Loucy (cell line): ENCODE measurements at regions not wholly inside any gene's neighbourhood (a gene's known extent, or its start where the extent isn't known, plus 50 kb on each side); places are given as distances from the start of the nearest gene placed in this dataset.

ENCODE experiments used
- H2AFZ ChIP-seq: fragments of 200-600 bp; sonication (generic); 2 replicates; pipeline ENCODE4 v1.6.0; 2016; ENCODE audit warnings: antibody characterized with exemption, mild to moderate bottlenecking, low read length, moderate library complexity
- H3F3A ChIP-seq: fragments of 200-600 bp; 2 replicates; pipeline ENCODE4 v1.6.0; 2016; ENCODE audit warnings: antibody characterized with exemption, low read depth, mild to moderate bottlenecking
- H3K27me3 ChIP-seq: fragments of 200-600 bp; sonication (generic); 2 replicates; pipeline ENCODE4 v1.6.1; 2014; ENCODE audit warnings: low read length, mild to moderate bottlenecking; ENCODE audit not compliant: insufficient read depth, poor library complexity, severe bottlenecking
- H3K36me3 ChIP-seq: fragments of 200-600 bp; sonication (generic); 2 replicates; pipeline ENCODE4 v1.6.1; 2016; ENCODE audit warnings: low read length; ENCODE audit not compliant: insufficient read depth
- H3K4me1 ChIP-seq: fragments of 200-600 bp; sonication (generic); 2 replicates; pipeline ENCODE4 v1.5.1; 2014; ENCODE audit warnings: low read length, mild to moderate bottlenecking; ENCODE audit not compliant: insufficient read depth, poor library complexity, severe bottlenecking
- H3K4me2 ChIP-seq: fragments of 200-600 bp; sonication (generic); 2 replicates; pipeline ENCODE4 v1.6.0; 2014; ENCODE audit warnings: antibody characterized with exemption, low read length, low read depth, mild to moderate bottlenecking; ENCODE audit not compliant: poor library complexity, severe bottlenecking
- H3K4me3 ChIP-seq: fragments of 200-600 bp; sonication (generic); 2 replicates; pipeline ENCODE4 v1.5.1; 2014; ENCODE audit warnings: low read length, mild to moderate bottlenecking, mixed read lengths; ENCODE audit not compliant: poor library complexity, severe bottlenecking
- H3K79me2 ChIP-seq: fragments of 200-600 bp; sonication (generic); 2 replicates; pipeline ENCODE4 v1.6.1; 2014; ENCODE audit warnings: low read length; ENCODE audit not compliant: insufficient read depth
- H3K9ac ChIP-seq: fragments of 200-600 bp; sonication (generic); 2 replicates; pipeline ENCODE4 v1.6.0; 2014; ENCODE audit warnings: mild to moderate bottlenecking, low read depth, low read length, moderate library complexity; ENCODE audit not compliant: poor library complexity, severe bottlenecking
- H3K9me2 ChIP-seq: fragments of 200-600 bp; sonication (generic); replicated peaks from 2 replicates; pipeline ENCODE4 v1.6.1; 2016; ENCODE audit warnings: low read depth, low read length, mixed read lengths
- H3K9me3 ChIP-seq: fragments of 200-600 bp; sonication (generic); 2 replicates; pipeline ENCODE4 v1.6.1; 2014; ENCODE audit warnings: mild to moderate bottlenecking, antibody characterized with exemption, low read length, low read depth; ENCODE audit not compliant: insufficient read depth
- H4K20me1 ChIP-seq: fragments of 200-600 bp; sonication (generic); 2 replicates; pipeline ENCODE4 v1.6.0; 2014; ENCODE audit warnings: antibody characterized with exemption, low read length, mild to moderate bottlenecking; ENCODE audit not compliant: insufficient read depth, poor library complexity, severe bottlenecking
- EZH2phosphoT487 ChIP-seq: fragments of 200-600 bp; IDR thresholded peaks from 2 replicates; pipeline ENCODE4 v1.6.1; 2018; ENCODE audit warnings: antibody characterized with exemption, mild to moderate bottlenecking, moderate library complexity, borderline replicate concordance
- TF ChIP-seq, protein P1 (sequence below): fragments of 200-600 bp; sonication (generic); conservative IDR thresholded peaks from 2 replicates; pipeline ENCODE4 v1.5.1; 2014; ENCODE audit warnings: mild to moderate bottlenecking, antibody characterized with exemption, low read length

DNA sequence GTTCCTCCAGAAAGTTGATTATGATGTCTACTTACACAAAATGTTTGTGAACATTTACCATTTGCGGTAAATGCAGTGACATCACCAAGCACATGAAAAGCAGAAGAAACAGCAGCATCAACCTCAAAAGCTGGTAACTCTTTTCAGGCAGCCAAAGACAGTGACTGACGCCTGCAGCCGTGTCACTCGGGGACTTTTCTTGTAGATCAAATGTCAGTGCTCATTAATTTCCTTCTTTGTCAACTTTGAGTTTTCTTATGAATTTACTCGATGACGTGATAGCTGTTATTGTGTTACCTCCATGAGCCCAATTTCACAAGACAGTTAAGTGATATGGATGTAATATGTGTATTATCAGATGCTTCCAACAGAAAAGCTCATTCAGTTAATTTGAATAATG lies 92.5 kb downstream of the RIPK4 start:
- H3K36me3 ChIP-seq, result no peaks in the 10 kb centered on the region
- H3K4me3 ChIP-seq, result no peak overlapping the region
- H3K27me3 ChIP-seq, result no peaks in the 10 kb centered on the region
- no peaks in the 10 kb centered on the region for H3K9me2 ChIP-seq
- TF ChIP-seq, protein P1, sequence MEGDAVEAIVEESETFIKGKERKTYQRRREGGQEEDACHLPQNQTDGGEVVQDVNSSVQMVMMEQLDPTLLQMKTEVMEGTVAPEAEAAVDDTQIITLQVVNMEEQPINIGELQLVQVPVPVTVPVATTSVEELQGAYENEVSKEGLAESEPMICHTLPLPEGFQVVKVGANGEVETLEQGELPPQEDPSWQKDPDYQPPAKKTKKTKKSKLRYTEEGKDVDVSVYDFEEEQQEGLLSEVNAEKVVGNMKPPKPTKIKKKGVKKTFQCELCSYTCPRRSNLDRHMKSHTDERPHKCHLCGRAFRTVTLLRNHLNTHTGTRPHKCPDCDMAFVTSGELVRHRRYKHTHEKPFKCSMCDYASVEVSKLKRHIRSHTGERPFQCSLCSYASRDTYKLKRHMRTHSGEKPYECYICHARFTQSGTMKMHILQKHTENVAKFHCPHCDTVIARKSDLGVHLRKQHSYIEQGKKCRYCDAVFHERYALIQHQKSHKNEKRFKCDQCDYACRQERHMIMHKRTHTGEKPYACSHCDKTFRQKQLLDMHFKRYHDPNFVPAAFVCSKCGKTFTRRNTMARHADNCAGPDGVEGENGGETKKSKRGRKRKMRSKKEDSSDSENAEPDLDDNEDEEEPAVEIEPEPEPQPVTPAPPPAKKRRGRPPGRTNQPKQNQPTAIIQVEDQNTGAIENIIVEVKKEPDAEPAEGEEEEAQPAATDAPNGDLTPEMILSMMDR, result no peak
- TF ChIP-seq EZH2phosphoT487, result no peak
- no peaks in the 10 kb centered on the region for H3F3A ChIP-seq
- H4K20me1 ChIP-seq, result no peaks in the 10 kb centered on the region
- no peaks in the 10 kb centered on the region for H3K79me2 ChIP-seq
- no peak overlapping the region for H2AFZ ChIP-seq
- H3K4me1 ChIP-seq, result peaks cover 31% of the 10 kb centered on the region
- no peak overlapping the region for H3K9ac ChIP-seq
- H3K9me3 ChIP-seq, result no peaks in the 10 kb centered on the region
- H3K4me2 ChIP-seq, result no peak overlapping the region

DNA sequence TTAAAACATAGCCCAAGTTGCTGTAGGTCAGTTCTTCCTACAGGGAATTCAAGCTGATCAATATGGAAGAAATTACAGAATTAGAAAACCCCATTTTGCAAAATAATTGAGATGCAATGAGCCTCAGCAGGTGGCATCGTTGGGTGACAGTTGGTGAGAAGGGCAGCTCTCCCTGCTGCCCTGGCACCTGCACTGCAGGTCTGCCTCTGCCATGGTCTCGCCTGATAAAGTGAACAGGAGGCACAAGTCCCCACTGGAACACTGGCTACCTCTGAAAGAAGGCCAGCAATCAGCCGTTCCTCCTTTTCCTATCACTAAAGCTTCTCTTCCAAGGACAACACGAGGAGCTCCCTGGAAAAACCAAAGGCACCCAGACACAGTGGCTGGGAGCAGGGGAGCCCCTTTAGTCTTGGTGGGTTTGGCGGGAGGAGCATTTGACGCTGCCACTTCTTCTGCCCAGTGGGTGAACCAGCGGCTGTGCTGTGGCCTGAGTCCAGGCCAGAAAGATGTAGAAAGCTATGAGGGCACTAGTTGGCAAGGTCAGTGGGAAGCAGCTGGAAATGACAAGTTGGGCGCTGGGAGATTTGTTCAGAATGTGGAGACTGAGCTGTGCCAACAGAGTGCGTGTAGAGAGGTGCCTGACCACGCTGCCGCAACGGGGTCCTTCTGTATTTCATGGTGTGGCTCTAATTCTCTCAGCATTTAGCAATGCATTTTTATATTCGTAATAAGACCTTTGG lies 93.1 kb downstream of the RIPK4 start:
- H4K20me1 ChIP-seq, result no peaks in the 10 kb centered on the region

DNA sequence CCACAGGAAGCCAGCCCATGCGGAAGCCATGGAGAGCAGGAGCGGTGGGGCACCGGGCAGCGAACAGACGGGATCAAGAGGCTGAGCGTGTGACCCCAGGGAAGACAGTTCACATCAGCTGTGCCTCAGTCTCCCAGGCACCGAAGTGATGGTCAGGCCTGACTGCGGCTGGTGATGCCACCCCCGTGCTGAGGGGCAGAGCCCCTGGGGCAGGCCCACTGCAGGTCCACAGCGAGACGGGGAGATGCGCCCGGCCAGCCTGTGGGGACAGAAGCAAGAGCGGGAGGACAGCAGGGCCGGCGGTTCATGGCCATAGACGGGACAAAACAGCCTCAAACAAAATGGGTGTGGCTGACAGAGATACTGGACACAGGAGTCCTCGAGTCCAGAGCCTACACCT lies 93.8 kb downstream of the RIPK4 start:
- Histone ChIP-seq H3K27me3 (no peaks in the 10 kb centered on the region), H3K79me2 (no peaks in the 10 kb centered on the region), H3K4me1 (peaks cover 24% of the 10 kb centered on the region), H3K9me2 (no peaks in the 10 kb centered on the region), H3K36me3 (no peaks in the 10 kb centered on the region), H3K9me3 (no peaks in the 10 kb centered on the region), H3K4me3 (no peak overlapping the region), H4K20me1 (no peaks in the 10 kb centered on the region), H2AFZ (no peak overlapping the region), H3K9ac (no peak overlapping the region), H3F3A (no peaks in the 10 kb centered on the region), H3K4me2 (no peak overlapping the region)
- no peak for TF ChIP-seq EZH2phosphoT487
- TF ChIP-seq, protein P1, result no peak

More for the DNA sequence above, 93.1 kb downstream of the RIPK4 start:
- no peaks in the 10 kb centered on the region for H3F3A ChIP-seq
- no peaks in the 10 kb centered on the region for H3K36me3 ChIP-seq
- no peak overlapping the region for H3K9ac ChIP-seq
- H3K4me2 ChIP-seq, result no peak overlapping the region
- H3K9me3 ChIP-seq, result no peaks in the 10 kb centered on the region
- no peak overlapping the region for H3K4me3 ChIP-seq
- no peaks in the 10 kb centered on the region for H3K79me2 ChIP-seq
- no peak for TF ChIP-seq EZH2phosphoT487
- TF ChIP-seq, protein P1, result no peak; the same call in 1 of the 2 replicates
- H3K4me1 ChIP-seq, result peaks cover 31% of the 10 kb centered on the region
- H2AFZ ChIP-seq, result no peak overlapping the region
- H3K27me3 ChIP-seq, result no peaks in the 10 kb centered on the region
- no peaks in the 10 kb centered on the region for H3K9me2 ChIP-seq
